Astrocyte of the spinal cord (primary cell): ENCODE measurements at regions not wholly inside any gene's neighbourhood (a gene's known extent, or its start where the extent isn't known, plus 50 kb on each side); places are given as distances from the start of the nearest gene placed in this dataset.

Experiments used
- DNase-seq: peaks from one replicate; pipeline ENCODE4 v3.0.0; 2011; ENCODE audit warnings: low read depth, low spot score
- H3K4me3 ChIP-seq: 2 replicates; pipeline ENCODE4 v1.5.1; 2011; ENCODE audit warnings: low read depth, mild to moderate bottlenecking, low read length, moderate library complexity
- CTCF ChIP-seq: IDR thresholded peaks from 2 replicates; pipeline ENCODE4 v1.5.1; 2012; ENCODE audit warnings: low read depth, mild to moderate bottlenecking, low read length, inconsistent platforms
- in situ Hi-C: cut with HindIII; loops from 2 replicates; pipeline ENCODE4 v1.10.0; 2017; ENCODE audit warnings: low sequenced_read_pairs

DNA sequence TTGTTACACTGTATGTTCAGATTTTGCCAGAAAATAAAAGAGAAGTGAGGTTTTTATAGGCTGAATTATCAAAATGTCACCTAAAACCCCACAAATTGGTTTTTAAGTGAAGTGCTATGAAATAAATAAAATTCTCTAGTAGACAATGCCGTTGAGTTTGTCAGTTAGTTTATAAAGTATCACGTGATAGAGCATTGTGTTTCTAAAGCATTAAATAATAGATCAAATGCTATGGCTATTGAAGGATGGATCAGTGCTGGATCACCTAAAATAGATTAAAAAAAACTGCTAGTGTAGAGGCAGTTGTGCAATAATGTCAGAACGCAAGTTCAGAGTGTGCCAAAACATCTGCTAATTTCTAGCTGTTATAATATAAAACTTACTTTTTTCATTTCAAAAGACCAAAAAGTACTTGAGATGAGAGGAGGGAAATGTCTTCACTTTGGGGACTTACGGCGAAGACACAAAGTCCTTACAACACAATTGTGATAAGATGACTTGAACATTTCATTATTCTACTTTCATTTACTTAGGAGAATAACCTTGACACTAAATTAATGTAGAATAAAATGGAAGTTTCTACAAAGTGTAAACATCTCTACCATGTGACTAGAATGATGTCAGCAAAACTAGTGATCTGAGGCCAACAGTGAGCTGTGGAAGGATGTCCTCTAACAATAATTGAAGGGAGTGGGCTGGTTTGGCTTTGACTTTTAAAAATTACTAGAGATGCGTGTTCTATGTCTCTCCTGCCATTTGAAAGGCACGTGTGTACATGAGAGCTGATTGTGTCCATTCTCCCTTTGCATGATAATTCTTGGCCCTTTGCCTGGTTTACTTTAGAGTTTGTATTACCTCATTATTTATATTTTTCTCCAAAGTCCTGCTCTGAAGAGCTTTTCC is 154.4 kb upstream of the PDE3A start:
- peak; percentile 25 for DNase-seq
- no peak overlapping the region for H3K4me3 ChIP-seq
- TF ChIP-seq CTCF = no peak
- in situ Hi-C loops = no loop called here

- peak; percentile 42 for TF ChIP-seq CTCF
- in situ Hi-C loops = no loop called here
- peak; percentile 72 for DNase-seq
- no peak overlapping the region for H3K4me3 ChIP-seq
These were observed 148.0 kb upstream of the PDE3A start for GRCh38 chr12:20220339-20220738.

DNA sequence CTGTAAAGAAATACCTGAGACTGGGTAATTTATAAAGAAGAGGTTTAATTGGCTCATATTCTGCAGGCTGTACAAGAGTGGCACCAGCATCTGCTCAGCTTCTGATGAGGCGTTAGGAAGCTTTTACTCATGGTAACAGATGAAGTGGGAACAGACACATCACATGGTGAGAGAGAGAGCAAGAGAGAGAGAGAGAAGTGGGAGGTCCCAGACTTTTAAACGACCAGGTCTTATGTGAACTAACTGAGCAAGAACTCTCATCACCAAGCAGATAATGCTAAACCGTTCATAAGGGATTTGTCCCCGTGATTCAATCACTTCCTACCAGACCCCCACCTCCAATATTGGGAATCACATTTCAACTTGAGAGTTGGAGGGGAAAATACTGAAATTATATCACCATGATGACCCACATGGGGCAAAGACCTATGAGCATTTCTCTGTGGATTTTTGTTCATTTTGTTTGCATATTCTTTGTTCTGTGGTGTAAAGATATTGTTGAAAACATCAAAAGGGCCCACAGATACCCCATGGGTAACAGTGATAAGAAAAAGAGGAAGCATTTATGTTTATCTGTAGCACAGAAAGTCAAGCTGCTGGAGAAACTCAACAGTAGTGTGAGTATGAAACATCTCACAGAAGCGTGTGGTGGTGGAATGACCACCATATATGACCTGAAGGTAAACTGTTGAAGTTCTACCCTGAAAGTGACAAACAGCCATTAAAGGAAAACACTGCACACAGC is 135.2 kb upstream of the PDE3A start:
- no peak for DNase-seq

GRCh38 chr12:20234474-20234873 is 133.9 kb upstream of the PDE3A start:
- in situ Hi-C loops = no loop called here
- no peak for TF ChIP-seq CTCF
- no peak for DNase-seq
- H3K4me3 ChIP-seq = no peak overlapping the region

More for the DNA sequence above, 135.2 kb upstream of the PDE3A start:
- no peak for TF ChIP-seq CTCF
- H3K4me3 ChIP-seq = no peak overlapping the region
- in situ Hi-C loops = no loop called here

DNA sequence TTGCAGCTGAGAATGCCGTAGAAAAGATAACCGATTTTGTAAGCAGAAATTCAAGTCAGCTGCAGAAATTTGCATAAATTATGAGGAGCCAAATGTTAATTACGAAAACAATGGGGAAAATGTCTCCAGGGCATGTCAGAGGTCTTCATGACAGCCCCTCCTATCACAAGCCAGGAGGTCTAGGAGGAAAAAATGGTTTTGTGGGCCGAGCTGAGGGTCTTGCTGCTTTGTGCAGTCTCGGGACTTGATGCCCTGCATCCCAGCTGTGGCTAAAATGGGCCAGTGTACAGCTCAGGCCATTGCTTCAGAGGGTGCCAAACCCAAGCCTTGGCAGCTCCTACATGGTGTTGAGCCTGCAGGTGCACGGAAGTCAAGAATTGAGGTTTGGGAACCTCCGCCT is 131.2 kb upstream of the PDE3A start:
- H3K4me3 ChIP-seq = no peak overlapping the region
- no peak for DNase-seq
- in situ Hi-C loops = no loop called here
- TF ChIP-seq CTCF = no peak

DNA sequence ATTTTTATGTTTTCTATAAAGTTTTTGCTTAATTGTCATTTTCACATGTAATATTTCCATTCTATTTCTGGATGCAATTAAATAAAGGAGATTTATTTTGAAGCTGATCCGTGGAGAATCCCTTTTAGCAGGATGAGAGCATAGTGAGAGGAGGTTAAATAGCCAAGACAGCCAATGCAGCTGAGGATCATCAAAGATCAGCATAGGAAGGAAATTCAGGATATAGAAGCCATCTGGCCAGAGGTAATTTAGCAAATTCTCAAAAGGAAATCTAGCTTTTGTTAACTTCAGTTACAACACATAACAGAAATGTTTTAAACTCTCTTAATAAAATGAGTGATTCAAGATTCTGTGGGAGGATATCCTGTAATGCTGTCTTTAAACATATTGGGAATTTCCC is 122.8 kb upstream of the PDE3A start:
- DNase-seq = no peak
- TF ChIP-seq CTCF = no peak
- no peak overlapping the region for H3K4me3 ChIP-seq
- in situ Hi-C loops = no loop called here
